ENCODE measurements at regions not wholly inside any gene's neighbourhood (a gene's known extent, or its start where the extent isn't known, plus 50 kb on each side); places are given as distances from the start of the nearest gene placed in this dataset.
"Not testable (repeated sequence)": the region's sequence is repeated elsewhere in the genome, so short reads cannot be mapped to it uniquely, and the experiment has no call there.

DNA sequence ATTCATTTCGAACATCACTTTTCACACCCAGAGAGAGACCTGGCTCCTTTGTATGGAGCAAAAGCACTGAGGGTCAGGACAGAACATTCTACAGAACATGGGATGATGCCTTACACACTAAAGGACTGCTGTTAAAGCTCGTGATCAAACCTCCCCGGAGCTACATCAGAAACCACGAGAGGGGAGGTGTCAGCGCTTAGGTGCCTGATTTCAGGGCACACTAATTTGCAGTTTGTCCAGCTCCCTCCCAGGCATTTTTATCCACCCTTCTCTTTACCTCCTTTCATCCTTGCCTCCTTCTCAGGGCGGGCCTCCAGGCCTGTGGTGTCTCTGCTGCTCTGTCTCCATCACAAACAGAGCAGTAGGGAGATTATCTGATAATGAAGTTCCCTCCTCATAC, 127.5 kb downstream of the VPREB1 start:
- DNase-seq (ENCODE audit: low spot score): no peak

GRCh38 chr22:22374163-22374562, 129.6 kb downstream of the VPREB1 start:
- DNase-seq (ENCODE audit: low spot score): no peak

GRCh38 chr22:22374579-22374978, 130.0 kb downstream of the VPREB1 start:
- DNase-seq (ENCODE audit: low spot score): no peak

- DNase-seq (ENCODE audit: low spot score): no peak
Measured at GRCh38 chr22:22375576-22376351, 131.2 kb downstream of the VPREB1 start.

DNA sequence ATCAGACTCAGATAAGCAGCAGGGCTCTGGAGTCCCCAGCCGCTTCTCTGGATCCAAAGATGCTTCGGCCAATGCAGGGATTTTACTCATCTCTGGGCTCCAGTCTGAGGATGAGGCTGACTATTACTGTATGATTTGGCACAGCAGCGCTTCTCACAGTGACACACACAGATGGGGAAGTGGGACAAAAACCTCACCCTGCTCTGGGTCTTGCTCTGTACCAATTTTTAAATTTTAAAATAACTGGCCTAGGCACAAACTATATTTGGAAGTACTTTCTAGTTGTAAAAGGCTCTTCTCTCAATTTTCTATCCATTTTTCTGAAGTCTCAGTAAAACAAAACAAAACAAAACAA, 131.7 kb downstream of the VPREB1 start:
- no peak for DNase-seq (ENCODE audit: low spot score)

DNA sequence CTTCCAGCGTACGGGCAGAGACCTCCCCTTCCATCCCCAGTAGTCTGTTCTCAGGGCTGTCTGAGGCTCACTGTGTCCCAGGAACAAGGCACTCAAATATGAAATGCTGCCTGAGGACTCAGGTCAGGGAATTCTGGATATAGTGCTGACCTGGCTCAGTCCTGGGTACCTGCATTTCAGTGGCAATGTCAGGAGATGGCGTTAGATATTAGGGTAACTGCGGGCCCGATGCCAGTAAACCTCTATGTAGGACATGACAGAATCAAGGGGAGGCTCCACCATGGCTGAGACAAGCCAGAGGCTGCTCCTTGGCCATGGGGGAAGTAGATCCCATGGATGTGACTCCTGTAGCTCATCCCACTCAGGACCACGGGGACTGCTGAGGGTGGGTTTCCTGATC, 131.7 kb downstream of the ZNF280B start:
- not testable (repeated sequence) for DNase-seq (ENCODE audit: low spot score)

- DNase-seq (ENCODE audit: low spot score): no peak
Measured at GRCh38 chr22:22377335-22377734, 131.2 kb downstream of the ZNF280B start.

DNA sequence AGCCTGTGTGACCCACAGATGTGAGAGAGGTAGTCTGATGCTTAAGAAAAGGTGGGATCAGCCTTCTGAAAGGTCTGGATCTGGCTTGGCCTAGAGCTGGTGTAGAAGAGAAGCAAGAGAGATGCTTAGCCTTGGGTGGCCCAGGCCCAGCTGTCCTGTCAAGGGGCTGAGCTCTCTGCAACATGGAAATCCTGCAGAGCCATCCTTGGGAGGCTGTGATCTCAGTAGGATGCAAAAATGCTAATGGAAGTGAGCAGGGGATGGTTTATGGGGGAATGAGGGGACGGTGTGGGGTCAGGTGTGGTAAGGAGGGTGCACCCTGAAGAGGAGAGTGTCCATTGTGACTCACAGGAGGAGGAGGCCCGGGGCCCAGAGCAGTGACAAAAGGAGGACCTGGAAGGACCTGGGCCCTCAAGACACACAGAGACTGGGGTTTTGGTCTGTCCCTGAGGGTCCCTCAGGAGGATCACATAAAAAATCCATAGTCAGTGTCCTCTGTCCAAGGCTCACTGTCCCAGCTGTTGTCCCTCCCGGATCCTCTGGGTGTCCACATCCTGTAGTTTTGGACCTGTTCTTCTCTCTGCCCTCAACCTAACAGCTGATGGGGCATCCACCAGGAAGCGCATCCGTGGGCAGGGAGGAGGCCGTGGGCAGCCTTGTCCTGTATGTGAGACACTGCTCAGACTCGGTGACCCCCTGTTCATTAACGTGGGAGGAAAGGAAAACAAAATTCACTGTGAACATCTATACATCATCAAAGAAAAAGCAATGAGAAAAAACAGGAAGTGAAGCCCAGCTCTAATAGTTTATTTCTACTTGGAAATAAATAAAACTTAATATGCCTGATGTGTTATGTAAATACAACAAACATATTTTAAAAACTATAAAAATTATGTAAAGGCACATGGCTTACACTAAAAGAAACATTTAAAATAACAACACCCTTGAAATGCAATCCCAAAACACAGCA, 129.8 kb downstream of the ZNF280B start:
- DNase-seq (ENCODE audit: low spot score): no peak

DNA sequence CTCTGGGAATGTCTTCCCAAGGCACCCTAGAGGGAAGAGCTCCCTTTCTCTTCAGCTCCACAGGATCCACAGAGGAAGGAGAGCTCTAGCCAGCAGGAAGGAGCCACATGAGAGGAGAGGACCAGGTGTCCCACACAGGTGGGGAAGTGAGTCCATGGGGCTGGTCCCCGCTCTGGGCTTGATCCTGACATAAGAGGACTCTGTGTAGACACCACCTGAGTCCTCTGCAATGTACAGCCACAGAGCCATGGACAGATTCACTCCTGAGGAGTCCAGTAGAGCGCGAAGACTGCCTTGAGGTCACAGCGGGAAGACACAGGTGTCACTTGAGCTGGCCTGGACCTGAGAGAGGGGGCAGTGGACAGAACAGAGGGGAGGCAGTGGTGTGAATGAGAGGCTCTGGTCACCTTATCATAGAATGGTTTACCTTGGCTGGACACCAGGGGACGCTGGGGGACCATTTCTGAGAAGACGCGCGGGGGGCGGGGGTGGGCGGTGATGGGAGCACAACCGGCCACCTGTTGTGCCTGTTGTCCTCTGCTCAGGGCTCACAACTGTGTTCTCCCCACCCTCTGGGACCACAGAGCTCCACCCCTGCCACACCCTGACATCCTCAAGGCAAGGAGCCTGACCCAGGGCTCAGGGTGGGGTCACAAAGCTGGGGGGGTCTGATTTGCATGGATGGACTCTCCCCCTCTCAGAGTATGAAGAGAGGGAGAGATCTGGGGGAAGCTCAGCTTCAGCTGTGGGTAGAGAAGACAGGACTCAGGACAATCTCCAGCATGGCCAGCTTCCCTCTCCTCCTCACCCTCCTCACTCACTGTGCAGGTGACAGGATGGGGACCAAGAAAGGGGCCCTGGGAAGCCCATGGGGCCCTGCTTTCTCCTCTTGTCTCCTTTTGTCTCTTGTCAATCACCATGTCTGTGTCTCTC, 128.2 kb downstream of the ZNF280B start:
- no peak for DNase-seq (ENCODE audit: low spot score)

- not testable (repeated sequence) for DNase-seq (ENCODE audit: low spot score)
Measured at GRCh38 chr22:22381292-22381691, 127.2 kb downstream of the ZNF280B start.

- no peak for DNase-seq (ENCODE audit: low spot score)
Measured at GRCh38 chr22:22384267-22384666, 124.3 kb downstream of the ZNF280B start.

DNA sequence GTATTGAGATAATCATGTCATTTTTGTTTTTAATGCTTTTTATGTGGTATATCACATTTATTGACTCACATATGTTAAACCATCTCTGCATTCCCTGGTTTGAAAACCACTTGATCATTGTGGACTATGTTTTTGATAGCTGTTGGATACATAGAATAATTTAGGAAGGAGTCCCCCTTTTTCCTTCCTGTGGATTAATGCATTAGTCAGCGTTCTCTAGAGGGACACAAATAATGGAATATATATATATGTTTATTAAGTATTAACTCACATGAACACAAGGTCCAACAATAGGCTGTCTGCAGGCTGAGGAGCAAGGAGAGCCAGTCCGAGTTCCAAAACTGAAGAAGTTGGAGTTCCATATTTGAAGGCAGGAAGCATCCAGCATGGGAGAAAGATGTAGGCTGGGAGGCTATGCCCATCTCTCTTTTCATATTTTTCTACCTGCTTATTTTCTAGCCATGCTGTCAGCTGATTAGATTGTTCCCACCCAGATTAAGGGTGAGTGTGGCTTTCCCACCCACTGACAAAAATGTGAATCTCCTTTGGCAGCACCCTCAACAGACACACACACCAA, 123.8 kb downstream of the ZNF280B start:
- no peak for DNase-seq (ENCODE audit: low spot score)

GRCh38 chr22:22386602-22387385, 121.7 kb downstream of the ZNF280B start:
- no peak for DNase-seq (ENCODE audit: low spot score)

GRCh38 chr22:22387386-22387736, 121.2 kb downstream of the ZNF280B start:
- no peak for DNase-seq (ENCODE audit: low spot score)

DNA sequence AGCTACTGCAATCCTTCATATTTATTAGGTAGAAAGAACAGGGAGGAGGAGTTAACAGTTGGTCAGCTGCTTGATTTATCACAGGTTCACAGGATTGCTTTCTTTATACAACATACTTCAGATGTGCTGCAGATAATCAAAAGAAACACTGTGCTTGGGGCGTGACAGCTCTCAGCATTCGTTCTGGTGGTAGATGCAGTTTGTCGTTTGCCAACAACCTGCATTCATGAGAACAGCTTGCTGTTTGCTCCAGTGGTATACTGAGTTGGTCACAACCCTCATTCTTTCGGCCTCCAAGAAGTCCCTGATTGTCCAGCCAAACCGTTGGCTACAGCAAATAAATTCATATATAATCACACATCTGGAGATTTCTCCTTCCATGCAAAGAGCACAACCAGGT, 120.5 kb downstream of the ZNF280B start:
- no peak for DNase-seq (ENCODE audit: low spot score)

DNA sequence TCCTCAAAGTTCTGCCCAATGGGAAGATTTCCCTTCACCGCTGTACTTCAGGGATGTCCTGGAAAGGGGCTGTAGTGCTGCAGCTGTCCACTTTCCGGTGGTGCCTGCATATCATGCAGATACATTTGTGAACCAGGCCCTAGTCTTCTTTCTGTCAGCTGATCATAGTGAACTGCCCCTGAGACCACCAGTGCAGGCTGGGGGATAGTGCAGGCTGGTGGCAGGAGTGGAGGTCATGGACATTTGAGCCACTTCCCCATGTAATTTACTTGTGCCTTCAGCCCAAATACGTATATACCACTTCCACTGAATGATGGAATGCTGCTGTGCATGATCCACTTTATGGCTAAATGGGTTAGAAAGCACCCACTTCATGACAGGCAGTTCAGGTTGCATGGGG, 120.0 kb downstream of the ZNF280B start:
- no peak for DNase-seq (ENCODE audit: low spot score)

- DNase-seq (ENCODE audit: low spot score): no peak
Measured at GRCh38 chr22:22389467-22389866, 119.1 kb downstream of the ZNF280B start.

DNA sequence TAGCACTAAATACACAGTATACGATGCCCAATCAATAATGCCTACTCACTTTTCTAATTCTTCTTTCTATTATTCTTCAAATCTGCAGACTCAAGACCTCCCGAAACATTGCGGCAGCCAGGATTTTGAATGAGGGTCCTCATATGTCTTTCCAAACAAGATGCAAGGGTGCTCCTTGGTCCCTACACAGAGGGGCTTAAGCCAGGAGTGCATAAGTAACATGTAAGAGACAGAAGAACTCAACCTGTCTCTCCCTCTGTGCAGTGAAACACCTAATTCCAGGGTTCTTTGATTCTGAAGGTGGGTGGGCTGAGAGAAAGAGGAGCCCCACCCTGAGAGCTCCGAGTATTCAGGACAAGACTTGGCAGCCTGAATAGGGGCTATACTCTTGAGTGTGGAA, 117.6 kb downstream of the ZNF280B start:
- DNase-seq (ENCODE audit: low spot score): no peak

GRCh38 chr22:22391543-22391942, 117.0 kb downstream of the ZNF280B start:
- DNase-seq (ENCODE audit: low spot score): no peak

DNA sequence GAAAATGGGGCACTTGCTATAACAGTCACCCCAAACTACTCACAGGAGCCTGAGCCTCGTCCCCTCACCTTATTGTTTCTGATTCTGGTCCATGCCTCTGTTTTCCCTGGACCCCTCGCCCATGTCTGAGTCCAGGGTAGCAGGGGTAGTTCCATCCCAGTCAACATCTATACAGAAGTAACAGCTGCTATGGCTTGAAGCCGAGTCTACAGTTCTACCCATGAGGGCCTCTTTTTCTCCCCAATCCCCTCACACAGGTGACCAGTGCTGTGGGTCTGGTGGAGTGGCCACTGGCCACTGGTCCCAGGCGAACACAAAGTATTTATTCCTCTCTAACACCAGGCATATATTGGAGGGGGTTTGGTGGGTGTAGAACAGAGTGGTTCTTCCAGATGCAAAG, 116.4 kb downstream of the ZNF280B start:
- no peak for DNase-seq (ENCODE audit: low spot score)

DNA sequence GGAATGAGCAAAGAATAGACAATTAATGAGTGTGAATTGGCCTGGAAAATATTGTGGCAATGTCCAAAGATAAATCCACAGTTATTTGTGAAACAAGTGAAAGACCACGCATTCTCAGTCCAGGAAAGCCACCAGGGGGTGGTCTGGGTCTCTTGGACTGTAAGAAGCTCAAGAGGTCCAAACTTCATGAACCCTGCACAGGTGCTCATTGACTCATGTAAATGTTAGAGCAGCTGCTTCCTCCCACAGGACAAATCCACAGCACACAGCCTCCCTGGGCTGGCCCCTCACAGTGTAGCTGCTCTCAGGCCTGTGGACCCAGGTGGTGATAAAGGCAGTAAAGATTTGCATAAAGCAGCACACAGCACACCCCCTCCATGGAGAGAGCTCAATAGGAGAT, 114.0 kb downstream of the ZNF280B start:
- no peak for DNase-seq (ENCODE audit: low spot score)
